Neural crest cell (in vitro differentiated cells): ENCODE measurements at regions not wholly inside any gene's neighbourhood (a gene's known extent, or its start where the extent isn't known, plus 50 kb on each side); places are given as distances from the start of the nearest gene placed in this dataset.

Source experiments
- DNase-seq: peaks from one replicate; pipeline ENCODE4 v3.0.0; 2021; ENCODE audit warnings: low read depth, mixed read lengths, low spot score
- H3K27ac Mint-ChIP-seq: one replicate; pipeline ENCODE4 v1.8.0; 2021; ENCODE audit warnings: mild to moderate bottlenecking, mixed read lengths; ENCODE audit not compliant: unreplicated experiment
- H3K27me3 Mint-ChIP-seq: 2 replicates; pipeline ENCODE4 v1.8.0; 2021; ENCODE audit warnings: low read depth, mild to moderate bottlenecking, mixed read lengths
- H3K36me3 Mint-ChIP-seq: 2 replicates; pipeline ENCODE4 v1.8.0; 2021; ENCODE audit warnings: low read depth, mild to moderate bottlenecking, mixed read lengths
- H3K4me1 Mint-ChIP-seq: 2 replicates; pipeline ENCODE4 v1.8.0; 2021; ENCODE audit warnings: mixed read lengths
- H3K4me3 Mint-ChIP-seq: one replicate; pipeline ENCODE4 v1.8.0; 2021; ENCODE audit warnings: mild to moderate bottlenecking, mixed read lengths
- H3K9me3 Mint-ChIP-seq: 2 replicates; pipeline ENCODE4 v1.8.0; 2021; ENCODE audit warnings: mixed read lengths
- TF ChIP-seq, protein P1 (sequence below): fragments of 200-600 bp; sonication (generic); conservative IDR thresholded peaks from 2 replicates; pipeline ENCODE4 v1.5.0; 2021; ENCODE audit warnings: antibody characterized with exemption, mild to moderate bottlenecking

DNA sequence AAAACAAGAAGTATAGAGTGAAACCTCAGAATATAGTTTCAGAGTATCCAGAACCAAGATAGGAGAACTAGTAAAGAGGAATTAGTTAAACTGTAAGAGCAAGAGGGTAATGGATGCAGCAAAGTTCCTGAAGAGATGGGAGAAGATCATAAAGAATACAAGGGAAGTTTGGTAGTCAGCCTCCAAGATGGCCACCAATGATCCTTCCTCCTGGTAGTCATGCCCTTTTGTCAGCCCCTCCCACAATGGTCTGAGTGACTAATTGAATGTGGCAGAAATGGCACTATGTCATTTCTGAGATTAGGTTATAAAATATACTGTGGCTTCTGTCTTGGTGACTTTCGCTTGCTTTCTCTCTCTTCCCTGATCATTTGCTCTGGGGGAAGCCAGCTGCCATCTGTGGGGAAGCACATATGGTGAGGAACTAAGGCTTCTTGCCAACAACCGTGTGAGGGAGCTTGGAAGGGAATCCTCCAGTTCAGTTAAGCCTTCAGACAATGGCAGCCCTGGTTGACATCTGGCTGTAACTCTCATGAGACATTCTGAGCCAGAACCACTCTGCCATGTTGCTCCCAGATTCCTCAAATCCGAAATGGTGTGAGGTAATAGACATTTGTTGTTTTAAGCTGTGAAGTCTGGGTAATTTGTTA is 55.3 kb upstream of the AMN1 start:
- Mint-ChIP-seq H3K36me3 (no peaks in the 10 kb centered on the region), H3K27ac (no peak overlapping the region), H3K4me3 (no peak overlapping the region), H3K27me3 (no peaks in the 10 kb centered on the region), H3K4me1 (no peaks in the 10 kb centered on the region), H3K9me3 (no peaks in the 10 kb centered on the region)
- DNase-seq: no peak
- TF ChIP-seq, protein P1, sequence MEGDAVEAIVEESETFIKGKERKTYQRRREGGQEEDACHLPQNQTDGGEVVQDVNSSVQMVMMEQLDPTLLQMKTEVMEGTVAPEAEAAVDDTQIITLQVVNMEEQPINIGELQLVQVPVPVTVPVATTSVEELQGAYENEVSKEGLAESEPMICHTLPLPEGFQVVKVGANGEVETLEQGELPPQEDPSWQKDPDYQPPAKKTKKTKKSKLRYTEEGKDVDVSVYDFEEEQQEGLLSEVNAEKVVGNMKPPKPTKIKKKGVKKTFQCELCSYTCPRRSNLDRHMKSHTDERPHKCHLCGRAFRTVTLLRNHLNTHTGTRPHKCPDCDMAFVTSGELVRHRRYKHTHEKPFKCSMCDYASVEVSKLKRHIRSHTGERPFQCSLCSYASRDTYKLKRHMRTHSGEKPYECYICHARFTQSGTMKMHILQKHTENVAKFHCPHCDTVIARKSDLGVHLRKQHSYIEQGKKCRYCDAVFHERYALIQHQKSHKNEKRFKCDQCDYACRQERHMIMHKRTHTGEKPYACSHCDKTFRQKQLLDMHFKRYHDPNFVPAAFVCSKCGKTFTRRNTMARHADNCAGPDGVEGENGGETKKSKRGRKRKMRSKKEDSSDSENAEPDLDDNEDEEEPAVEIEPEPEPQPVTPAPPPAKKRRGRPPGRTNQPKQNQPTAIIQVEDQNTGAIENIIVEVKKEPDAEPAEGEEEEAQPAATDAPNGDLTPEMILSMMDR: no peak

DNA sequence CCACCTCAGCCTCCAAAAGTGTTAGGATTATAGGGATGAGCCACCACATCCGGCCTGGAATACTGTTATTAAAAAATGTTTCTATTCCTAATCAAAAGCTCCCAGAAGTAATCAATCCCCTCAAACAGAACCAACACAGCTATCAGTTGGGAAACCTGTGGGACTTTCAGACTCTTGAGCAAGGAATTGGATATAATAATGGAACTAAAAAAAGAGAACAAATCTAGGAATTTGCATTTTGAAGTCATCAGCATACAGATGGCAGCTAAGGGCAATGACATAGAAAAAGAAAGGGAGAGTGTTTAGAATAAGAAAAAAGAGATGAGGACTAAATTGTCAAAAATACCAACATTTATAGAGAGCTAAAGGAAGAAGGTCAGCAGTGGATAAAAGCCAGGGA is 54.7 kb upstream of the AMN1 start:
- H3K36me3 Mint-ChIP-seq: no peaks in the 10 kb centered on the region
- H3K4me1 Mint-ChIP-seq: no peaks in the 10 kb centered on the region
- no peaks in the 10 kb centered on the region for H3K9me3 Mint-ChIP-seq
- no peak for DNase-seq
- no peak overlapping the region for H3K4me3 Mint-ChIP-seq
- TF ChIP-seq, protein P1: no peak
- no peak overlapping the region for H3K27ac Mint-ChIP-seq
- H3K27me3 Mint-ChIP-seq: no peaks in the 10 kb centered on the region

DNA sequence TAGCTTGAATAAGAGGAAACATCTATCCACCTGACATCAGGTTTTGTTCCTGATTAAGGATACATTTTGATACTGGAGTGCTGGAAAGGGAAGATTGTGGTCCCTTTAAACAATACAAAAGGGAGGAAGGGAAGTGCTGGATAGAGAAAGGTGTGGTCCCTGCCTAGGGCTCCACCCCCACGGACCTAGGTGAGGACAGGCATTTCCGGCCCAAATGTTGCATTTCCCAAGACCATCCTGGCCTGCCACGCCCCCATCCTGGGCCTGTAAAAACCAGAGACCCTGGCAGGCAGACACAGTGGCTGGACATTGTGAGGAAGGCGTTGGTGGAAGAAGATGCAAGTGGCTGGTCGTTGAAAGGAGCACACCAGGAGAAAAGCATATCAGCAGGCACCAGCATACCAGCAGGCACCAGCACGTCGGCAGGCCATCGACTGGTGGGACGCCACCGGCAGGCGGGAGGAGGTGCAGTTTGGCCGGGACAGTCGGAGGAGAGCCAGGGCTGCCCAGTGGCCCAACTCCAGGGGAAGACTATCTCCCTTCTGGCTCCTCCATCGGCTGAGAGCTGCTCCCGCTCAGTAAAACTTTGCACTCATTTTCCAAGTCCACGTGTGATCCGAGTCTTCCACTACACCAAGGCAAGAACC is 53.2 kb upstream of the AMN1 start:
- TF ChIP-seq, protein P1: no peak
- H3K4me3 Mint-ChIP-seq: no peak overlapping the region
- H3K4me1 Mint-ChIP-seq: no peaks in the 10 kb centered on the region
- H3K36me3 Mint-ChIP-seq: no peaks in the 10 kb centered on the region
- H3K9me3 Mint-ChIP-seq: no peaks in the 10 kb centered on the region
- no peak for DNase-seq
- no peaks in the 10 kb centered on the region for H3K27me3 Mint-ChIP-seq
- H3K27ac Mint-ChIP-seq: no peak overlapping the region

DNA sequence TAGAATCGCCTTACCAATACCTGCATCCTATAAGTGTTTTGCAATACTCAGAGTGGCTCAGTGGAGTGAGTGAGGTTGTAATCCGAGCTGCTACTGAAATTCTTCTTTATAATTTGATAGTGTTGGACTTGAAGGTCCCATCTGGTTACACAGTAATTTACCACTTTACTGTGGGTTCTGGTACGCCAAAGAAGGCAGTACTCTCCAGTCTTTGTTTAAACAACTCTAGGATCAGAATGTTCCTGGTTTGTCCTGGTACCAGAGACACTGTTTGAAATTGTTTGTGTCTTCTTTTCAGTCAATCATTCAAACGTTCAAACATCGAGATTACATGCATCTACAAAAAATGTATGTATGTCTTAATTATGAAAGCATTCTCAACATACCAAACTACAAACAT is 51.3 kb upstream of the AMN1 start:
- Mint-ChIP-seq H3K36me3 (no peaks in the 10 kb centered on the region), H3K9me3 (no peaks in the 10 kb centered on the region), H3K27me3 (no peaks in the 10 kb centered on the region), H3K4me3 (no peak overlapping the region), H3K27ac (no peak overlapping the region), H3K4me1 (no peaks in the 10 kb centered on the region)
- no peak for DNase-seq
- TF ChIP-seq, protein P1: no peak

DNA sequence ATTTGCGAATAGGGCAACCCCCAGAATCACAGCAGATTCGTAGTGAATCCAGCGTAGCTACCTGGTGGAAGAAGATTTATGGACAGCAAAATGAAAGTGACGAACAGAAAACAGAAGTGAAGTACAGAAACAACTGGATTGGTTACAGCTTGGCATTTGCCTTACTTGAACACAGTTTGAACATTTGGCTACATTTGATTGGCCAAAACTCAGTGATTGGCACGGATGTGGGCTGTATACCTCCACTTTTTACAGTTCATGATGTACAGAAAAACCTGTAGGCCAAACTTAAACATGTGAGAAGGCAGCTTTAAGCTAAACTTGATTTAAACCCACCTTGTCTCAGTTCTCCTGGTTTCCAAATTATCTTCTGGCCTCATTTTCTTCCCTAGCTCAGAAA is 49.9 kb upstream of the AMN1 start:
- no peaks in the 10 kb centered on the region for H3K9me3 Mint-ChIP-seq
- H3K4me3 Mint-ChIP-seq: no peak overlapping the region
- TF ChIP-seq, protein P1: no peak

More for the DNA sequence above, 49.9 kb upstream of the AMN1 start:
- no peak overlapping the region for H3K27ac Mint-ChIP-seq
- no peaks in the 10 kb centered on the region for H3K36me3 Mint-ChIP-seq
- peaks cover 2% of the 10 kb centered on the region for H3K4me1 Mint-ChIP-seq
- DNase-seq: no peak
- no peaks in the 10 kb centered on the region for H3K27me3 Mint-ChIP-seq
